Medulla oblongata (tissue), 1 donor: ENCODE measurements at regions not wholly inside any gene's neighbourhood (a gene's known extent, or its start where the extent isn't known, plus 50 kb on each side); places are given as distances from the start of the nearest gene placed in this dataset.

Source experiments
- DNase-seq: peaks from one replicate; pipeline ENCODE4 v3.0.0-alpha.2; 2015; ENCODE audit errors: extremely low spot score

DNA sequence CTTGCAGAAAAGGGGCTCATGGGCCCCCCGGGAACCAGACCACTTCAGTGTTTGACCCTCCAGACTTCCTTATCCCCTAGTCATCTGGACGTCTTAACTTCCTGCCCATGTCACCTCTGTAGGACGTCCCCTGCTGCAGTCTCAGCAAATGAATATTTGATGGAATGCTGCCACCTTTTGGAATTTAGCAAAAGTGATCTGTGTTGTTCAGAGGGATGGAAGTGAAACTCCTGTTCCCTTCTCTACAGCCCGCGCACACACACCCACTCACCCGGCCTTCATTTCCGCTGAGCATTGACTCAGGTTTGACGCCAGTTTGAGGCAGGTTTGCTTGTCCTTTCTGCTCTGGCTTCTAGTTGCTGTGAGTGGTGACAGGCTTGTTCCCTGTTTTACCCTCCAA lies 507.2 kb upstream of the EEF2KMT start:
- peak; percentile 44 for DNase-seq

- DNase-seq: no peak
Observed at GRCh38 chr16:5603836-5604235, 506.2 kb upstream of the EEF2KMT start.

- no peak for DNase-seq
Observed at GRCh38 chr16:5601957-5602356, 504.4 kb upstream of the EEF2KMT start.

GRCh38 chr16:5598793-5599192 lies 501.2 kb upstream of the EEF2KMT start:
- no peak for DNase-seq

DNA sequence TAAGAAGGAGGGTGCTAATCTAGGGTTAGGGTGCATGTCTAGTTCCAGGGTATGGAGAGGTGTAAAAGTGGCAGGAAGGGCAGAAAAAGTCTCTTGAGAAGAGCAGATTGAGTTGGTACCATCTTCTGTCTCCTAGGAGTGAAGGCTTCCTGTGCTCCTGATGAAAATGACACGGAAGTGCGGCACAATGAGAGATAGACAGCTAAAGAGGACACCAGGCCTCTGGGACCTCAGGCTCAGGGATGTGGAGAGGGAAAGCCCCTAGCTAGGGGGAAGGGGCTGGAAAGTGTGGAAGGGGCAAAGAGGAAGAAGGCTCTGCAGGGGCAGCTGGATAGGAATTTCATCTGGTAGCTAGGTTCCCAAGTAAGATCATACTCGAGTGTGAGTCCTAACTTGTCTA lies 498.3 kb upstream of the EEF2KMT start:
- no peak for DNase-seq

GRCh38 chr16:5590416-5590815 lies 492.8 kb upstream of the EEF2KMT start:
- no peak for DNase-seq

- no peak for DNase-seq
Observed at GRCh38 chr16:5589812-5590373, 492.3 kb upstream of the EEF2KMT start.

GRCh38 chr16:5584109-5584508 lies 486.5 kb upstream of the EEF2KMT start:
- DNase-seq: no peak

- DNase-seq: no peak
Observed at GRCh38 chr16:5582529-5582928, 484.9 kb upstream of the EEF2KMT start.

DNA sequence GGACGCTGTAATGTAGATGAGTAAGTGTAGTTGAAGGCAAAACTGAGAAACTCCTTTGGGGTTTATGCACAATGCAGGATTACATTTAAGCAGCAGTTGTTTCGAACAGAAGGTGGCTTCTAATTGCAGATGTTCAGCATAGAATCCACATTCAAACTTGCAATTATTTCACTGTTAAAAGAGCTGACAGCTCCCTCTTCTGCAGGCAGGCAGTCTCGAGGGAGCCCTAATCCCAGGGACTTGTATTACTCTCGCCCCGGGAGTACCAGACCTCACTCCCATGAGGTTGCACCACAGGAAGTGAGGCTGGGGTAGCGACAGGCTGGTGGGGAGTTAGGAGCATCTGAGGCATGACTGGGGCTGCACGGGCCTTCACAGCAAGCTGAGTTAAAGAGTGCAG lies 484.3 kb upstream of the EEF2KMT start:
- DNase-seq: no peak

GRCh38 chr16:5581428-5581827 lies 483.8 kb upstream of the EEF2KMT start:
- no peak for DNase-seq

- DNase-seq: no peak
Observed at GRCh38 chr16:5580772-5581171, 483.2 kb upstream of the EEF2KMT start.

- no peak for DNase-seq
Observed at GRCh38 chr16:5580296-5580695, 482.7 kb upstream of the EEF2KMT start.

- DNase-seq: no peak
Observed at GRCh38 chr16:5578980-5579379, 481.4 kb upstream of the EEF2KMT start.

- DNase-seq: no peak
Observed at GRCh38 chr16:5577463-5577862, 479.9 kb upstream of the EEF2KMT start.

- DNase-seq: no peak
Observed at GRCh38 chr16:5575646-5576245, 478.2 kb upstream of the EEF2KMT start.

- DNase-seq: no peak
Observed at GRCh38 chr16:5575121-5575520, 477.5 kb upstream of the EEF2KMT start.

GRCh38 chr16:5572056-5572455 lies 474.5 kb upstream of the EEF2KMT start:
- no peak for DNase-seq

DNA sequence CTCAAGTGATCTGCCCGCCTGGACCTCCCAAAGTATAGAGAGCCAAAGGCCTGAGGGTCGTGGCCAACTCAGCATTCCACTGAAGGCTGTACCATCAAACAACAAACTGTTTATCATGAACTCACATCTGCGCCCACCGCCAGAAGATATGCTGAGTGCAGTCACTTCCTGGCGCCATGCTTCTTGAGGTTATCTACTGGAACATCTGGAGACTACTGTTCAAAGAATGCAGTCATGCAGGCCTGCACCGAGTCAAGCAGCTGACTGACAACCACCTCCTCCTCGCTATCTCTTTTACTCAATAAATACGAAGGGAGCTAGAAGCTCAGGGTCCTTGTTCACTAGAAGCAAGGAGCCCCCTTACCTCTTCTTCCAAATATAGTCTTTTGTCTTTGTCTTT lies 473.9 kb upstream of the EEF2KMT start:
- no peak for DNase-seq

GRCh38 chr16:5561800-5562199 lies 464.2 kb upstream of the EEF2KMT start:
- DNase-seq: no peak

DNA sequence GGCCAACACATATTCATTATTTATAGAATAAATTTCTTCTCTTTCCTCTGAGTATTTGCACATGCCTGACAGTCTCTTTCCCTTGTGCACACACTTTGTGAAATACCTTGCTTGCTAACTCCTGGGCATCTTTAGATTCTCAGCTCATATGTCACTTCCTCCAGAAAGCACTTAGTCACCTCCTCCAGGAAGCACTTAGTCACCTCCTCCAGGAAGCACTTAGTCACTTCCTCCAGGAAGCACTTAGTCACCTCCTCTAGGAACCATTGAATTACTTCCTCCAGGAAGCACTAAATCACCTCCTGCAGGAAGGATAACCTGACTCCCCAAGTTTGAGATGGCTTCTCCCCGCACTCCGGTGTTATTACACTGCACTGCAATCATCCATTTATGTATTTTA lies 462.5 kb upstream of the EEF2KMT start:
- DNase-seq: no peak

DNA sequence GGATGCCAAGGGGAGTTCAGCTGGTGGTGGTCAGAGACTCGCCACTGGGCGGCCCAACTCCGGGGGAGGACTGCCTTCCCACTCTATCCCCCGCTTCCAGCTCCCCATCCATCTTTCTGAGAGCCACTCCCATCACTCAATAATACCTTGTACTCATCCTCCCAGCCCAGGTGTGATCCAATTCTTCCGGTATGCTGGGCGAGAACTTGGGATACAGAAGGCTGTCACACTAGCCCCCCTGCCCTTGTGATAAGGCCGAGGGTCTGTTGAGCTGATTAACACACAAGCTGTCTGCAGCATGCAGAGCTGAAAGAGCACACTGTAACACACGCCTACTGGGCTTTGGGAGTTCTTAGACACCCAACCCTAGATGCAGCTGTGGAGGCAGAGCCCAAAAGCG lies 460.4 kb upstream of the EEF2KMT start:
- DNase-seq: no peak

DNA sequence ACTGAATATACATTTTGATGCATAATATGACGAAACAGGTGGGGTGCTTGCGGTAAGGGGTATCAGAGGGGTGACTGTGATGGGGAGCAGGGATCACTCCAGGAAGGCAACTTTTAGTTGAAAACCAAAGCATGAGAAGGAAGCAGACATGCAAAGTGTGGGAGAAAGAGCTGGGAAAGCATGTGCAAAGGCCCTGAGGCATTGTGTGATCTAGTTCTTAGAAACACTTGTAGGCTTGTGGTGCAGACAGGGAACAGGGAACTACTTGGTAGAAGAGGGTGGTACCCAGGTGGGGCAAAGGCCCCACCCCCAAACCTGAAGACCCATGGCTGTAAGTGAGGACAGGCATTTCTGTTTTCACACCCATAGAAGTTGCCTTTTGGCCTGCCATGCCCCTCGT lies 459.9 kb upstream of the EEF2KMT start:
- DNase-seq: no peak

GRCh38 chr16:5556158-5556810 lies 458.7 kb upstream of the EEF2KMT start:
- DNase-seq: no peak
